ENCODE measurements at regions not wholly inside any gene's neighbourhood (a gene's known extent, or its start where the extent isn't known, plus 50 kb on each side); places are given as distances from the start of the nearest gene placed in this dataset.
"Not testable (repeated sequence)": the region's sequence is repeated elsewhere in the genome, so short reads cannot be mapped to it uniquely, and the experiment has no call there.

- DNase-seq: no peak
Observed at GRCh38 chr15:91356083-91356482, 256.0 kb downstream of the SV2B start.

- no peak for DNase-seq
Observed at GRCh38 chr15:91357011-91357410, 257.0 kb downstream of the SV2B start.

GRCh38 chr15:91357486-91357885 is 257.4 kb downstream of the SV2B start:
- no peak for DNase-seq

- DNase-seq: no peak
Observed at GRCh38 chr15:91358405-91358804, 258.3 kb downstream of the SV2B start.

GRCh38 chr15:91361696-91362095 is 261.6 kb downstream of the SV2B start:
- not testable (repeated sequence) for DNase-seq

GRCh38 chr15:91366111-91366510 is 266.1 kb downstream of the SV2B start:
- DNase-seq: no peak

- no peak for DNase-seq
Observed at GRCh38 chr15:91368611-91369010, 268.6 kb downstream of the SV2B start.

- no peak for DNase-seq
Observed at GRCh38 chr15:91369823-91370222, 269.8 kb downstream of the SV2B start.

GRCh38 chr15:91371345-91371744 is 271.3 kb downstream of the SV2B start:
- DNase-seq: not testable (repeated sequence)

GRCh38 chr15:91374336-91374735 is 274.3 kb downstream of the SV2B start:
- no peak for DNase-seq

- no peak for DNase-seq
Observed at GRCh38 chr15:91376038-91376437, 276.0 kb downstream of the SV2B start.

GRCh38 chr15:91380114-91380513 is 280.1 kb downstream of the SV2B start:
- no peak for DNase-seq

GRCh38 chr15:91383532-91383931 is 283.5 kb downstream of the SV2B start:
- DNase-seq: no peak

GRCh38 chr15:91384189-91384730 is 284.2 kb downstream of the SV2B start:
- no peak for DNase-seq

GRCh38 chr15:91385311-91385710 is 285.3 kb downstream of the SV2B start:
- DNase-seq: no peak

- DNase-seq: no peak
Observed at GRCh38 chr15:91393186-91393585, 293.1 kb downstream of the SV2B start.

- no peak for DNase-seq
Observed at GRCh38 chr15:91400481-91400880, 300.4 kb downstream of the SV2B start.

GRCh38 chr15:91407269-91407889 is 307.3 kb downstream of the SV2B start:
- DNase-seq: peak; percentile 44

- DNase-seq: no peak
Observed at GRCh38 chr15:91408476-91409076, 308.5 kb downstream of the SV2B start.

GRCh38 chr15:91409387-91409786 is 309.3 kb downstream of the SV2B start:
- no peak for DNase-seq

- no peak for DNase-seq
Observed at GRCh38 chr15:91411586-91411985, 311.5 kb downstream of the SV2B start.

GRCh38 chr15:91412138-91412928 is 312.3 kb downstream of the SV2B start:
- no peak for DNase-seq

- DNase-seq: no peak
Observed at GRCh38 chr15:91413142-91413541, 313.1 kb downstream of the SV2B start.

GRCh38 chr15:91414124-91414523 is 314.1 kb downstream of the SV2B start:
- DNase-seq: no peak

All from NCI-H1105 (cell line).